ENCODE measurements at regions not wholly inside any gene's neighbourhood (a gene's known extent, or its start where the extent isn't known, plus 50 kb on each side); places are given as distances from the start of the nearest gene placed in this dataset.

- Histone ChIP-seq H3K36me3 (ENCODE audit: control insufficient read depth in 4 of 4, insufficient read depth in 3 of 4, low read depth in 1 of 4, low read length in 3 of 4) (no peaks in the 10 kb centered on the region), H3K4me1 (ENCODE audit: control insufficient read depth in 4 of 4, insufficient read depth in 4 of 4, low read length in 3 of 4) (no peaks in the 10 kb centered on the region), H3K9me3 (ENCODE audit: control insufficient read depth in 4 of 4, low read length in 3 of 4) (no peaks in the 10 kb centered on the region), H3K27ac (ENCODE audit: low read depth in 1 of 2, low read length in 2 of 2) (no peak overlapping the region), H3K4me3 (ENCODE audit: low read depth in 1 of 3, low read length in 3 of 3) (no peak overlapping the region), H3K27me3 (ENCODE audit: control insufficient read depth in 4 of 4, insufficient read depth in 4 of 4, low read length in 3 of 4) (no peaks in the 10 kb centered on the region), H3K9ac (ENCODE audit: low read depth in 1 of 2, low read length in 2 of 2) (no peak overlapping the region)
- DNase-seq (ENCODE audit: low spot score), result no peak
- 95% methylated on average over 3 of the region's 3 CpGs for WGBS
- TF ChIP-seq GABPA (IDR thresholded peaks at IDR 0.05 in 1 of 2, conservative IDR thresholded peaks at IDR 0.05 in 1 of 2), result no peak
- no peak for TF ChIP-seq FOXA1 (IDR thresholded peaks at IDR 0.05)
- TF ChIP-seq HNF4G (IDR thresholded peaks at IDR 0.05), result no peak
- TF ChIP-seq JUND (IDR thresholded peaks at IDR 0.05), result no peak
- no peak for TF ChIP-seq EGR1 (IDR thresholded peaks at IDR 0.05; ENCODE audit: low read depth in 2 of 2)
- TF ChIP-seq RAD21 (IDR thresholded peaks at IDR 0.05), result no peak
- TF ChIP-seq NR2F2 (IDR thresholded peaks at IDR 0.05), result no peak
- TF ChIP-seq ATF3 (IDR thresholded peaks at IDR 0.05), result no peak
- TF ChIP-seq REST (IDR thresholded peaks at IDR 0.05), result no peak
- no peak for TF ChIP-seq CTCF (IDR thresholded peaks at IDR 0.05; ENCODE audit: low read depth, low read length, missing input control)
- no peak for TF ChIP-seq FOXA2 (IDR thresholded peaks at IDR 0.05)
- TF ChIP-seq ZBTB33 (IDR thresholded peaks at IDR 0.05), result no peak
- TF ChIP-seq MAX (IDR thresholded peaks at IDR 0.05), result no peak
- no peak for TF ChIP-seq TAF1 (conservative IDR thresholded peaks at IDR 0.05)
- TF ChIP-seq SP1 (IDR thresholded peaks at IDR 0.05), result no peak
- TF ChIP-seq HNF4A (conservative IDR thresholded peaks at IDR 0.05), result no peak
- no peak for TF ChIP-seq RXRA (IDR thresholded peaks at IDR 0.05)
- TF ChIP-seq YY1 (IDR thresholded peaks at IDR 0.05), result no peak
Observed at GRCh38 chr3:193859195-193859594, 266.2 kb downstream of the OPA1 start.

Measured in liver (tissue), 8 donors.